HepG2 (cell line): ENCODE measurements at regions not wholly inside any gene's neighbourhood (a gene's known extent, or its start where the extent isn't known, plus 50 kb on each side); places are given as distances from the start of the nearest gene placed in this dataset.

Source experiments
- ATAD3A ChIP-seq: sonication (generic); formaldehyde crosslinking; IDR thresholded peaks from 2 replicates; pipeline ENCODE4 v1.4.0; 2020; ENCODE audit warnings: missing genetic modification reagents
- CAMTA2 ChIP-seq: sonication (generic); formaldehyde crosslinking; IDR thresholded peaks from 2 replicates; pipeline ENCODE4 v1.4.0; 2020; ENCODE audit warnings: mild to moderate bottlenecking, missing genetic modification reagents, borderline replicate concordance
- CBFB ChIP-seq: sonication (generic); formaldehyde crosslinking; IDR thresholded peaks from 2 replicates; pipeline ENCODE4 v1.4.0; 2020; ENCODE audit warnings: missing genetic modification reagents
- DPF2 ChIP-seq: sonication (generic); formaldehyde crosslinking; IDR thresholded peaks from 2 replicates; pipeline ENCODE4 v1.4.0; 2020; ENCODE audit warnings: mild to moderate bottlenecking, low read depth, missing genetic modification reagents, borderline replicate concordance
- HMGA1 ChIP-seq: sonication (generic); formaldehyde crosslinking; conservative IDR thresholded peaks from 2 replicates; pipeline ENCODE4 v1.4.0; 2020; ENCODE audit warnings: missing genetic modification reagents
- REPIN1 ChIP-seq: sonication (generic); formaldehyde crosslinking; IDR thresholded peaks from 2 replicates; pipeline ENCODE4 v1.8.0; 2022; ENCODE audit warnings: missing genetic modification reagents, low read depth, mild to moderate bottlenecking, borderline replicate concordance
- RFXANK ChIP-seq: IDR thresholded peaks from 2 replicates; pipeline ENCODE4 v1.6.1; 2016
- TEAD2 ChIP-seq: sonication (generic); formaldehyde crosslinking; IDR thresholded peaks from 2 replicates; pipeline ENCODE4 v1.9.0; 2021; ENCODE audit warnings: missing genetic modification reagents
- YEATS4 ChIP-seq: sonication (generic); formaldehyde crosslinking; IDR thresholded peaks from 2 replicates; pipeline ENCODE4 v1.4.0; 2020; ENCODE audit warnings: missing genetic modification reagents, borderline replicate concordance
- ZBTB7B ChIP-seq: sonication (generic); formaldehyde crosslinking; IDR thresholded peaks from 2 replicates; pipeline ENCODE4 v1.4.0; 2020; ENCODE audit warnings: missing genetic modification reagents
- ZFP62 ChIP-seq: sonication (generic); formaldehyde crosslinking; IDR thresholded peaks from 2 replicates; pipeline ENCODE4 v1.4.0; 2020; ENCODE audit warnings: missing genetic modification reagents
- ZGPAT ChIP-seq: IDR thresholded peaks from 2 replicates; pipeline ENCODE4 v1.6.1; 2016; ENCODE audit warnings: mild to moderate bottlenecking
- ZNF230 ChIP-seq: sonication (generic); formaldehyde crosslinking; IDR thresholded peaks from 2 replicates; pipeline ENCODE4 v1.4.0; 2020; ENCODE audit warnings: mild to moderate bottlenecking, missing genetic modification reagents
- ZNF567 ChIP-seq: sonication (generic); formaldehyde crosslinking; IDR thresholded peaks from 2 replicates; pipeline ENCODE4 v1.8.1; 2023; ENCODE audit warnings: mild to moderate bottlenecking, missing genetic modification reagents, borderline replicate concordance
- ZNF616 ChIP-seq: sonication (generic); formaldehyde crosslinking; IDR thresholded peaks from 2 replicates; pipeline ENCODE4 v1.5.0; 2020; ENCODE audit warnings: low read depth, mild to moderate bottlenecking, missing genetic modification reagents
- ZNF713 ChIP-seq: sonication (generic); formaldehyde crosslinking; IDR thresholded peaks from 2 replicates; pipeline ENCODE4 v1.4.0; 2020; ENCODE audit warnings: mild to moderate bottlenecking, missing genetic modification reagents
- ZSCAN22 ChIP-seq: sonication (generic); formaldehyde crosslinking; IDR thresholded peaks from 2 replicates; pipeline ENCODE4 v1.4.0; 2020; ENCODE audit warnings: mild to moderate bottlenecking, missing genetic modification reagents
- TF ChIP-seq, protein P1 (sequence below): sonication (generic); formaldehyde crosslinking; IDR thresholded peaks from 2 replicates; pipeline ENCODE4 v1.9.0; 2022; ENCODE audit warnings: missing genetic modification reagents, mild to moderate bottlenecking, borderline replicate concordance
- TF ChIP-seq, protein P2 (sequence below): sonication (generic); formaldehyde crosslinking; IDR thresholded peaks from 2 replicates; pipeline ENCODE4 v1.5.0; 2020; ENCODE audit warnings: mild to moderate bottlenecking, missing genetic modification reagents
- TF ChIP-seq, protein P3 (sequence below): sonication (generic); formaldehyde crosslinking; IDR thresholded peaks from 2 replicates; pipeline ENCODE4 v1.4.0; 2020; ENCODE audit warnings: mild to moderate bottlenecking, missing genetic modification reagents
- TF ChIP-seq, protein P4 (sequence below): sonication (generic); formaldehyde crosslinking; IDR thresholded peaks from 2 replicates; pipeline ENCODE4 v1.5.0; 2020; ENCODE audit warnings: missing genetic modification reagents, mild to moderate bottlenecking, borderline replicate concordance
- TF ChIP-seq, protein P5 (sequence below): sonication (generic); formaldehyde crosslinking; IDR thresholded peaks from 2 replicates; pipeline ENCODE4 v1.5.0; 2020; ENCODE audit warnings: missing genetic modification reagents
- TF ChIP-seq, protein P6 (sequence below): sonication (generic); formaldehyde crosslinking; IDR thresholded peaks from 2 replicates; pipeline ENCODE4 v1.8.0; 2022; ENCODE audit warnings: mild to moderate bottlenecking, missing genetic modification reagents, moderate library complexity

GRCh38 chr15:93341164-93341563, 252.2 kb upstream of the RGMA start (continued):
- TF ChIP-seq, protein P1, sequence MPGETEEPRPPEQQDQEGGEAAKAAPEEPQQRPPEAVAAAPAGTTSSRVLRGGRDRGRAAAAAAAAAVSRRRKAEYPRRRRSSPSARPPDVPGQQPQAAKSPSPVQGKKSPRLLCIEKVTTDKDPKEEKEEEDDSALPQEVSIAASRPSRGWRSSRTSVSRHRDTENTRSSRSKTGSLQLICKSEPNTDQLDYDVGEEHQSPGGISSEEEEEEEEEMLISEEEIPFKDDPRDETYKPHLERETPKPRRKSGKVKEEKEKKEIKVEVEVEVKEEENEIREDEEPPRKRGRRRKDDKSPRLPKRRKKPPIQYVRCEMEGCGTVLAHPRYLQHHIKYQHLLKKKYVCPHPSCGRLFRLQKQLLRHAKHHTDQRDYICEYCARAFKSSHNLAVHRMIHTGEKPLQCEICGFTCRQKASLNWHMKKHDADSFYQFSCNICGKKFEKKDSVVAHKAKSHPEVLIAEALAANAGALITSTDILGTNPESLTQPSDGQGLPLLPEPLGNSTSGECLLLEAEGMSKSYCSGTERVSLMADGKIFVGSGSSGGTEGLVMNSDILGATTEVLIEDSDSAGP (CRISPR knock-in tag) = no peak
- TF ChIP-seq ZNF616 (CRISPR knock-in tag) (no peak), RFXANK (no peak), ZSCAN22 (CRISPR knock-in tag) (no peak), CBFB (CRISPR knock-in tag) (no peak), ZBTB7B (peak; percentile 15; the same call in 1 of the 2 replicates), CAMTA2 (CRISPR knock-in tag) (no peak), ZNF567 (CRISPR knock-in tag) (no peak), DPF2 (CRISPR knock-in tag) (peak; percentile 94), REPIN1 (no peak), ATAD3A (CRISPR knock-in tag) (no peak), YEATS4 (CRISPR knock-in tag) (no peak), HMGA1 (CRISPR knock-in tag) (no peak), ZNF230 (CRISPR knock-in tag) (no peak), ZFP62 (CRISPR knock-in tag) (no peak), ZGPAT (CRISPR knock-in tag) (peak; percentile 72), TEAD2 (CRISPR knock-in tag) (no peak), ZNF713 (CRISPR knock-in tag) (no peak)
- TF ChIP-seq, protein P2, sequence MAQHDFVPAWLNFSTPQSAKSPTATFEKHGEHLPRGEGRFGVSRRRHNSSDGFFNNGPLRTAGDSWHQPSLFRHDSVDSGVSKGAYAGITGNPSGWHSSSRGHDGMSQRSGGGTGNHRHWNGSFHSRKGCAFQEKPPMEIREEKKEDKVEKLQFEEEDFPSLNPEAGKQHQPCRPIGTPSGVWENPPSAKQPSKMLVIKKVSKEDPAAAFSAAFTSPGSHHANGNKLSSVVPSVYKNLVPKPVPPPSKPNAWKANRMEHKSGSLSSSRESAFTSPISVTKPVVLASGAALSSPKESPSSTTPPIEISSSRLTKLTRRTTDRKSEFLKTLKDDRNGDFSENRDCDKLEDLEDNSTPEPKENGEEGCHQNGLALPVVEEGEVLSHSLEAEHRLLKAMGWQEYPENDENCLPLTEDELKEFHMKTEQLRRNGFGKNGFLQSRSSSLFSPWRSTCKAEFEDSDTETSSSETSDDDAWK = no peak
- TF ChIP-seq, protein P3, sequence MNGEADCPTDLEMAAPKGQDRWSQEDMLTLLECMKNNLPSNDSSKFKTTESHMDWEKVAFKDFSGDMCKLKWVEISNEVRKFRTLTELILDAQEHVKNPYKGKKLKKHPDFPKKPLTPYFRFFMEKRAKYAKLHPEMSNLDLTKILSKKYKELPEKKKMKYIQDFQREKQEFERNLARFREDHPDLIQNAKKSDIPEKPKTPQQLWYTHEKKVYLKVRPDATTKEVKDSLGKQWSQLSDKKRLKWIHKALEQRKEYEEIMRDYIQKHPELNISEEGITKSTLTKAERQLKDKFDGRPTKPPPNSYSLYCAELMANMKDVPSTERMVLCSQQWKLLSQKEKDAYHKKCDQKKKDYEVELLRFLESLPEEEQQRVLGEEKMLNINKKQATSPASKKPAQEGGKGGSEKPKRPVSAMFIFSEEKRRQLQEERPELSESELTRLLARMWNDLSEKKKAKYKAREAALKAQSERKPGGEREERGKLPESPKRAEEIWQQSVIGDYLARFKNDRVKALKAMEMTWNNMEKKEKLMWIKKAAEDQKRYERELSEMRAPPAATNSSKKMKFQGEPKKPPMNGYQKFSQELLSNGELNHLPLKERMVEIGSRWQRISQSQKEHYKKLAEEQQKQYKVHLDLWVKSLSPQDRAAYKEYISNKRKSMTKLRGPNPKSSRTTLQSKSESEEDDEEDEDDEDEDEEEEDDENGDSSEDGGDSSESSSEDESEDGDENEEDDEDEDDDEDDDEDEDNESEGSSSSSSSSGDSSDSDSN (CRISPR knock-in tag) = no peak
- TF ChIP-seq, protein P4, sequence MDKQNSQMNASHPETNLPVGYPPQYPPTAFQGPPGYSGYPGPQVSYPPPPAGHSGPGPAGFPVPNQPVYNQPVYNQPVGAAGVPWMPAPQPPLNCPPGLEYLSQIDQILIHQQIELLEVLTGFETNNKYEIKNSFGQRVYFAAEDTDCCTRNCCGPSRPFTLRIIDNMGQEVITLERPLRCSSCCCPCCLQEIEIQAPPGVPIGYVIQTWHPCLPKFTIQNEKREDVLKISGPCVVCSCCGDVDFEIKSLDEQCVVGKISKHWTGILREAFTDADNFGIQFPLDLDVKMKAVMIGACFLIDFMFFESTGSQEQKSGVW (CRISPR knock-in tag) = no peak
- TF ChIP-seq, protein P5, sequence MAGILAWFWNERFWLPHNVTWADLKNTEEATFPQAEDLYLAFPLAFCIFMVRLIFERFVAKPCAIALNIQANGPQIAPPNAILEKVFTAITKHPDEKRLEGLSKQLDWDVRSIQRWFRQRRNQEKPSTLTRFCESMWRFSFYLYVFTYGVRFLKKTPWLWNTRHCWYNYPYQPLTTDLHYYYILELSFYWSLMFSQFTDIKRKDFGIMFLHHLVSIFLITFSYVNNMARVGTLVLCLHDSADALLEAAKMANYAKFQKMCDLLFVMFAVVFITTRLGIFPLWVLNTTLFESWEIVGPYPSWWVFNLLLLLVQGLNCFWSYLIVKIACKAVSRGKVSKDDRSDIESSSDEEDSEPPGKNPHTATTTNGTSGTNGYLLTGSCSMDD = no peak
- TF ChIP-seq, protein P6, sequence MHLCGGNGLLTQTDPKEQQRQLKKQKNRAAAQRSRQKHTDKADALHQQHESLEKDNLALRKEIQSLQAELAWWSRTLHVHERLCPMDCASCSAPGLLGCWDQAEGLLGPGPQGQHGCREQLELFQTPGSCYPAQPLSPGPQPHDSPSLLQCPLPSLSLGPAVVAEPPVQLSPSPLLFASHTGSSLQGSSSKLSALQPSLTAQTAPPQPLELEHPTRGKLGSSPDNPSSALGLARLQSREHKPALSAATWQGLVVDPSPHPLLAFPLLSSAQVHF (CRISPR knock-in tag) = no peak
